Fibroblast of lung (primary cell): ENCODE measurements at regions not wholly inside any gene's neighbourhood (a gene's known extent, or its start where the extent isn't known, plus 50 kb on each side); places are given as distances from the start of the nearest gene placed in this dataset.
"Not testable (repeated sequence)": the region's sequence is repeated elsewhere in the genome, so short reads cannot be mapped to it uniquely, and the experiment has no call there.

ENCODE experiments used
- DNase-seq, 2 donors: peaks; one replicate each; pipeline versions ENCODE4 v3.0.0 to v3.0.0-alpha.2; 2010; ENCODE audit warnings: low read depth in 2 of 2
- H2AFZ ChIP-seq: 2 replicates; pipeline ENCODE4 v1.5.1; 2012; ENCODE audit warnings: low read length, control low read depth, inconsistent platforms
- H3K27ac ChIP-seq: 2 replicates; pipeline ENCODE4 v1.5.1; 2011; ENCODE audit warnings: low read length, control low read depth; ENCODE audit not compliant: insufficient read depth
- H3K27me3 ChIP-seq: 2 replicates; pipeline ENCODE4 v1.5.1; 2011; ENCODE audit warnings: mild to moderate bottlenecking, low read length; ENCODE audit not compliant: control insufficient read depth, insufficient read depth
- H3K36me3 ChIP-seq: 2 replicates; pipeline ENCODE4 v1.5.1; 2011; ENCODE audit warnings: low read length; ENCODE audit not compliant: control insufficient read depth, insufficient read depth
- H3K4me1 ChIP-seq: 2 replicates; pipeline ENCODE4 v1.5.1; 2011; ENCODE audit warnings: low read length; ENCODE audit not compliant: control insufficient read depth, insufficient read depth; ENCODE audit errors: extremely low read depth
- H3K4me2 ChIP-seq: 2 replicates; pipeline ENCODE4 v1.5.1; 2011; ENCODE audit warnings: low read length, control low read depth; ENCODE audit not compliant: insufficient read depth; ENCODE audit errors: extremely low read depth
- H3K4me3 ChIP-seq, 4 experiments: fragments of 200-600 bp in 1 of 4; sonication (generic) in 1 of 4; replicated peaks in 1 of 4; 2 replicates each; pipeline ENCODE4 v1.5.1; 2011 to 2016; ENCODE audit warnings: low read length in 4 of 4, low read depth in 3 of 4, mild to moderate bottlenecking in 3 of 4, control low read depth in 2 of 4, inconsistent platforms in 1 of 4, mixed read lengths in 1 of 4; ENCODE audit not compliant: insufficient read depth in 1 of 4; ENCODE audit errors: control extremely low read depth in 1 of 4
- H3K79me2 ChIP-seq: 2 replicates; pipeline ENCODE4 v1.5.1; 2012; ENCODE audit warnings: mild to moderate bottlenecking, low read length, inconsistent platforms; ENCODE audit not compliant: control insufficient read depth, insufficient read depth
- H3K9ac ChIP-seq: 2 replicates; pipeline ENCODE4 v1.5.1; 2011; ENCODE audit warnings: mild to moderate bottlenecking, low read length, control low read depth; ENCODE audit not compliant: insufficient read depth
- H3K9me3 ChIP-seq: 2 replicates; pipeline ENCODE4 v1.5.1; 2012; ENCODE audit warnings: low read depth, low read length; ENCODE audit not compliant: control insufficient read depth, insufficient read depth
- H4K20me1 ChIP-seq: 2 replicates; pipeline ENCODE4 v1.5.1; 2011; ENCODE audit warnings: low read length; ENCODE audit not compliant: control insufficient read depth, insufficient read depth; ENCODE audit errors: extremely low read depth
- CTCF ChIP-seq, 2 donors: IDR thresholded peaks in 1 of 2; conservative IDR thresholded peaks in 1 of 2; 1 replicate in 1 of 2; 2 replicates in 1 of 2; pipeline ENCODE4 v1.5.1; 2011 to 2012; ENCODE audit warnings: low read length in 2 of 2, control low read depth in 1 of 2, inconsistent platforms in 1 of 2, low read depth in 1 of 2, mild to moderate bottlenecking in 1 of 2
- EZH2 ChIP-seq: IDR thresholded peaks from 2 replicates; pipeline ENCODE4 v1.5.1; 2012; ENCODE audit warnings: low read length, control low read depth, mild to moderate bottlenecking; ENCODE audit errors: missing control alignments

GRCh38 chr1:95780836-95781235 lies 546.8 kb downstream of the RWDD3 start:
- H3K4me1 ChIP-seq: no peaks in the 10 kb centered on the region
- no peaks in the 10 kb centered on the region for H3K36me3 ChIP-seq
- no peak overlapping the region for H3K4me3 ChIP-seq
- no peak overlapping the region for H3K4me2 ChIP-seq
- H4K20me1 ChIP-seq: no peaks in the 10 kb centered on the region
- TF ChIP-seq EZH2: no peak
- no peak for TF ChIP-seq CTCF (conservative IDR thresholded peaks at IDR 0.05 in 1 of 2, IDR thresholded peaks at IDR 0.05 in 1 of 2; ENCODE audit: low read depth in 1 of 2, low read length in 2 of 2)
- no peaks in the 10 kb centered on the region for H3K79me2 ChIP-seq
- no peak overlapping the region for H2AFZ ChIP-seq
- no peak overlapping the region for H3K9ac ChIP-seq
- no peaks in the 10 kb centered on the region for H3K9me3 ChIP-seq
- no peak overlapping the region for H3K27ac ChIP-seq
- no peak for DNase-seq
- no peaks in the 10 kb centered on the region for H3K27me3 ChIP-seq

- Histone ChIP-seq H2AFZ (no peak overlapping the region), H3K9ac (no peak overlapping the region), H3K79me2 (no peaks in the 10 kb centered on the region), H3K27me3 (no peaks in the 10 kb centered on the region), H4K20me1 (no peaks in the 10 kb centered on the region), H3K9me3 (no peaks in the 10 kb centered on the region), H3K4me3 (no peak overlapping the region), H3K27ac (no peak overlapping the region), H3K4me1 (no peaks in the 10 kb centered on the region), H3K4me2 (no peak overlapping the region), H3K36me3 (no peaks in the 10 kb centered on the region)
- DNase-seq: no peak
- no peak for TF ChIP-seq CTCF (conservative IDR thresholded peaks at IDR 0.05 in 1 of 2, IDR thresholded peaks at IDR 0.05 in 1 of 2; ENCODE audit: low read depth in 1 of 2, low read length in 2 of 2)
- TF ChIP-seq EZH2: no peak
These were observed 556.1 kb downstream of the RWDD3 start for GRCh38 chr1:95790136-95790535.

- Histone ChIP-seq H3K9ac (no peak overlapping the region), H2AFZ (no peak overlapping the region), H3K27me3 (no peaks in the 10 kb centered on the region), H3K4me2 (no peak overlapping the region), H3K36me3 (no peaks in the 10 kb centered on the region), H3K9me3 (no peaks in the 10 kb centered on the region), H3K4me1 (no peaks in the 10 kb centered on the region), H3K79me2 (no peaks in the 10 kb centered on the region), H3K4me3 (no peak overlapping the region), H3K27ac (no peak overlapping the region), H4K20me1 (no peaks in the 10 kb centered on the region)
- no peak for TF ChIP-seq CTCF (conservative IDR thresholded peaks at IDR 0.05 in 1 of 2, IDR thresholded peaks at IDR 0.05 in 1 of 2; ENCODE audit: low read depth in 1 of 2, low read length in 2 of 2)
- no peak for TF ChIP-seq EZH2
- DNase-seq: no peak
These were observed 559.9 kb downstream of the RWDD3 start for GRCh38 chr1:95793893-95794292.

GRCh38 chr1:95797761-95798160 lies 563.8 kb downstream of the RWDD3 start:
- not testable (repeated sequence) for H3K36me3 ChIP-seq, DNase-seq, H3K9ac ChIP-seq, H3K4me1 ChIP-seq, H3K4me3 ChIP-seq, H3K4me2 ChIP-seq, H3K27ac ChIP-seq, H4K20me1 ChIP-seq, H3K27me3 ChIP-seq, H2AFZ ChIP-seq, H3K9me3 ChIP-seq, H3K79me2 ChIP-seq
